Activated naive CD4-positive, alpha-beta T cell treated with anti-CD3 and anti-CD28 coated beads, Interleukin-2, amount 50 U/mL, for 16 hours (primary cell): ENCODE measurements at regions not wholly inside any gene's neighbourhood (a gene's known extent, or its start where the extent isn't known, plus 50 kb on each side); places are given as distances from the start of the nearest gene placed in this dataset.

Experiments used
- DNase-seq: peaks from one replicate; pipeline ENCODE4 v3.0.0-alpha.2; 2020

DNA sequence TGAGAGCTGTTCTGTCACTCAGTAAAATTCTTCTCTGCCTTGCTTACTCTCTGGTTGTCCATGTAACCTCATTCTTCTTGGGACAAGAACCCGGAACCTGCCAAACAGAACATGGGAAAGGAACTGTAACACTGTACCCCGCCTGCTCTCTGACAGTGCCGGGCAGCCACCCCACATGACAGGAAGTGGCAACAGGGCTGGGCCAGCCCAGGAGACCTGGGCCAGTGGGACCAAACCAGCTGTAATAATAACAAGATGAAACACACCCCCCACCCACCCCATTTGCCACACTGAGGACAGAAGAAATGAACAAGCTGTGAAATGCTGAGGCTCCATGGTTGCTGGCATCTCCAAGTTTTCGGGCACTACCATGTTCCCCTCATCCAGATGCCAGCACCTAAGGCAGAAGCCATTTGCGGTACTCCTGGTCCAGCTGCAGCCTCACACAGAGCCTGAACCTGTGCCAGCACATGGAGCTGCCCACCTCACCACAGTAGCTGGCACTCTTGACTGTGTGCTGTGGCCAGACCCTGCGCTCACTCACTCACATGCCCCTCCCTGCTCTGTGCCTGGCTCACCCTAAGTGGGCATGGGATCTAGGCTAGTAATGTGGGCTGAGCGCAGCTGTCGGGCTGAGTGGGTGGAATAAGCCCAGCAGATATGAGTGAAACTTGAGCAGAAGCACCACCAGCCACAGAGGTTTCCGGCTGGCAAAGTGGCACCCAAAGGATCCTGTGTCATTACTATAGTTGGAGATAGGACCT, 126.2 kb upstream of the UGT8 start:
- no peak for DNase-seq

DNA sequence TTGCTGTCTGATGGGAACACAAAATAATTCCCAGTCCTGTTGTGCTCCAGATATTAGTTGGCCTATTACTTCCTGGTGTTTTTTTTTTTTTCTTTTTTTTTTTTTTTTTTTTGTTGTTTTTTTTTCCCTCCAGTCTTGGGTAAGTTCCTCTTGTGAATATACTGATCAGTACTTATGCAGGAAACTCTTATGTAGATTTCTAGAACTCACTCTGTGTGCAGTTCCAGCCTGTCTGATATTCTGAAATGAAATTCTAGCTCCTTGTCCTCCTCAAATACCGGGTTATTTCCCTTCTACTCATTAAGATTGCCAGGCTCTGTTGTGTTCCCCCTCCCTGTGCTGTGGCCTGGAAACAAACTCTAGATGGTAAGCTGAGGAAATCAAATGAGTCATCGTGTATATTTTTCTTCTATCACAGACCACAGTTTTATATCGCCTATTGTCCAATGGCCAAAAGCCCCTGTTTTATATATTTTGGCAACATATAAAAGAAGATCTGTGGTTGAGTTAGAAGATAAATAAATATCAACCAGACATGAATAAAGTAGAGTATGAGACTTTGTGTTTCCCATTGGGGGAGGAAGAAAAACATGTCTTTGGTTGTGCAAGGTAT, 124.3 kb upstream of the UGT8 start:
- DNase-seq, result no peak

DNA sequence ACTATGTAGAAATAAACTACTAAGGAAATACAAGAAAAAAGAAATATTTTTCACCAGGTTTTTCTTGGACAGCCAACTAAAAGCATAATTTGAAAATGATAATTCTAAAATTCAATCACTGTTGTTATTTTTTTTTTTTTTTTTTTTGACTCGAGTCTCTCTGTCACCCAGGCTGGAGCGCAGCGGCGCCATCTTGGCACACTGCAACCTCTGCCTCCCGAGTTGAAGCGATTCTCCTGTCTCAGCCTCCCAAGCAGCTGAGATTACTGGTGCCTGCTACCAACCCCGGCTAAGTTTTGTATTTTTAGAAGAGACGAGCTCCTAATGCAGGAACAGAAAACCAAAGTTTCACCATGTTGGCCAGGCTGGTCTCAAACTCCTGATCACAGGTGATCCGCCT, 122.3 kb upstream of the UGT8 start:
- DNase-seq, result no peak

DNA sequence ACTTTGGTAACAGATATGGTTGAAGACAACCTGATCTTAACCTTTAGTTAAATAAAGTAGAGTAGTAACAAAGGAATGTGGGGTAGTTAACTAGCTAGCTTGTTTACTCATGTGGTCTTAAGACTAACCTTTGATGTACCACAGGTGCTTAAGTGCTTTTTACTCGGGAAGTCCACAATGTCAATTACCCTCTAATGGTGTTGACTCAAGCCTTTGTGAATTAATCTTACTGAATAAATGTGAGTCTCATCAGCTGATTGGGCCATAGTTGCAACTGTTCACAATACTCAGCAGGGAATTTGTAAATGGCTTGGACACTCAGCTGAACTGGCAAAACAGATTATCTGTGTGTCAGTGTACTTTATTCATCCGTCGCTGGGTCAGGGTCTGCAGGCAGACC, 119.0 kb upstream of the UGT8 start:
- no peak for DNase-seq

DNA sequence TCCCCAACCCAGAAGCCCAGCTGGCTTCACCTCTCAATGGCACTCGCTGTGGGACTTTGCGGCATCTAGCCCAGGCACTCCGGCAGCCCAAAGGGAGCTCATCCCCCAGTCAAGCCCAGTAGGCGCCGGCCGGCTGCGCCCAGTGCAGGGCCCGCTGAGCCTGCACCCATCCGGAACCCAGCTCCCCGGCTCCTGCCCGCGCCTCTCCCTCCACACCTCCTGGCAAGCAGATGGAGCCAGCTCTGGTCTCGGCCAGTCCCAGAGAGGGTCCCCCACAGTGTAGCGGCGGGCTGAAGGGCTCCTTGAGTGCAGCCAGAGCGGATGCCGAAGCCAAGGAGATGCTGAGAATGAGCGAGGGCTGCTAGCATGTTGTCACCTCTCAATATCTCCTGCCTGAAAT, 116.8 kb upstream of the UGT8 start:
- no peak for DNase-seq

DNA sequence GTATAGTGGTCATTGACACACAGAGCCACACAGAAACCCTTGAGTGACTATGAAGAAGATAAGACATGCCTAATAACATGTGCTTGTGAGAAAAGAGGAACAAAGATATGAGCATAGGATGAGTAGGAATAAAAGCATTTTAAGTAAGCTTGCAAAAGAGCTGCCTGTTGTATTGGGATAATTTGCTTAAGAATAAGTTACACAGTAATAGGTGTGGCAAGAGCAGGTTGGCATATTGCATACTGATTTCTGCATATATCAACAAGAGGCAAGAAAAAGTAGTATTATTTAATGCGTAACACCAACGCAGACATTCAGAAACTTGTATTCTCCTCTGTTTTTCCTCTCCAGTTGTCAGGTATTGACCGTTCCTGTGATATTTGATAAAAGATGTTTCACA, 111.5 kb upstream of the UGT8 start:
- no peak for DNase-seq

DNA sequence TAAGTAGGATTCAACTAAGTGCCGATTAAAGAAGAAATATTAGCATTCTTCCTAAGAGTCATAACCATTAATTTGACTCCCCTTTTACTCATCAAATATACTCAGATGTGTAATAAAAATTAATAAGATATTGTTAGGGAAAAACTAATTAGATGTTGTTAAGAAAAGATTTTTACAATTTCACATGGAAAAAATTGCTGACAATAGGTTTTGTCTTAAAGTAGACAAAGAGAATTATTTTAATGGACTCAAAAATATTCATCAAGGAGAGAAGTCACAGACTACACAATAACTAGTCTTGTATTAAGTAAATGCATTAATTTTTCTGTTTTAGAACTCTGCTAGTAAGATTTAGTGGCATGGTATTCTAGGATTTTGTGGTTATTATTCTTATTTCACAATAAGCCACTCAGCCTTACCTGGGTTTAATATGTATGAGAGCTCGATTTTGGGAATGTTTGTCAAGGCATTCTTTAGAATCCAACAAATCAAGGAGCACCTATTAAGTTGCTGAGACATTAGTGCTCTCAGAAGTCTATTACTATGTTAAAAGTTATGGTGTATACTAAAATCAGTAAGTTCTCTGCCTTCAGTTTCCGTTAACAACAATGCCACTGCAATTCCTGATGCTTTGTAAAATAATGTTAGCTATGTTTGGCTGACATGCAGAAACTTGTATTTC, 110.2 kb upstream of the UGT8 start:
- no peak for DNase-seq

DNA sequence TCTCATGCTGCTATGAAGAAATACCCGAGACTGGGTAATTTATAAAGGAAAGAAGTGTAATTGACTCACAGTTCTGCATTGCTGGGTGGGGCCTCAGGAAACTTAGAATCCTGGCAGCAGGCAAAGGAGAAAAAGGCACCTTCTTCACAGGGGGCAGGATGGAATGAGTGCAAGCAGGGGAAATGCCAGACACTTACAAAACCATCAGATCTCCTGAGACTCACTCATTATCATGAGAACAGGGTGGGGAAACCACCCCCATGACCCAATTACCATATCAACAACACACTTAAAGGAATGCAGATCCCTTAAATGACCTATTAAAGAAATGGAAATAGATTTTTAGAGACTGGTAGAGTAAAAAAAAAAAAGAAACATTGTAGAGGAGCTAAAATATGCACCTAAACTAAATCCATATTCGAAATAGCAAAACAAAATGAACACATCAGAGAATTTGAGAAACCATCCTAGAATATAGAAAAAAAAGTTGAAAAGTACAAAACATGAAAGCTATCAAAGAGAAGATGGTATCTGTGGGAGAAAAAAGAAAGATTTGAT, 104.3 kb upstream of the UGT8 start:
- no peak for DNase-seq

DNA sequence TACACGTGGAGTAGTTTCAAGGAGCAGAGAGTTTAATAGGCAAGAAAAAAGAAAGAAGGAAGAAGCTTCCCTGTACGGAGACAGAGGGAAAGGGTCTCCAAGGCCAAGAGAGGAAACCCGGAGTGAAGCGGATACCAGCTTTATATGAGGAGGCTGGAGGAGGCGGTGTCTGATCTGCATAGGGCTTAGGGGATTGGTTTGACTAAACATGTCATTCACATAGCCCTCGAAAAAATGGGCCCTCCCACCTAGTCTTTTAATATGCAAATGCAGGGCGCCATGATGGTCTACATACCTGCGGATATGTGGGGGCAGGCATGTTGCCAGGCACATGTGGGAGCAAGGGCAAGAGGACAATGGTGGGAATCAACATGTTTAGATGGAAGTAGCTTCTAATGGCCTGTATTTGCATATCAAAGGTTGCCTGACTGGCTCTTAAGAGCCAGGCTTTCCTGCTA, 103.1 kb upstream of the UGT8 start:
- DNase-seq, result no peak

DNA sequence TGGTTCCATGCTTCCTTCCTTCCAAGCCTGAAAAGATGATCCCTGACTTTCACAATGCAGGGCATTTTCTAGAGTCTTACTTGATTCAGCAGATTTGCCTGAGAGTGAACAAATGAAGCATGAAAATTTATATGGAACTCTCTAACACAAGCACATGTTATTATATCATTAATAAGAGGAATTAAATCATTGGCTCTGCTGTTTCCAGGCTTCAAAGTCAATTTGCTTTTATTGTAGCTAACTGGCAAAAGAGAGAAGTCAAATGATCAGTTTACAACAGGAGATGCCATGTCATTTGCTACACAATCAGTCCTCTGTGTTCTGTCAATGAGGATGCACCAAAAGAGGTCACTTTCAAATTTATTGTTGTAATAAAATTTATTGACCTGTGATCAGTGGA, 101.5 kb upstream of the UGT8 start:
- no peak for DNase-seq

DNA sequence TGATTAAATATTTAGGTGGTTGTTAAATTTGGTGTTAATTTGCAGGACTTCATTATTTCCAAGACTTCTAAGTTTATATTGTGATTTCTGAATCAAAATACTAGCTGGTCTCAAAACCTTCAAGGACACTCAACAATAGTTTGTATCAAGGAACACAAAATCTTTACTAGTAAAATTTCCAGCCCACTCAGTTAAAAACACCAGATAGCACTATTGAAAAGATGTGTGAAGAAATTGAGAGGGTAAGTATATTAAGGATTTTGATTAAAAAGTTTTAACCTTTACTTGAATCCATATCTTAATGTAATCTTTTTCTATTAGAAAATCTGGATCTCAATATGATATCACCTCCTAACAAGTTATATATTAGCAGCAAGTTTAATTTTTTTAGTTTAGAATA, 89.3 kb upstream of the UGT8 start:
- DNase-seq, result no peak

DNA sequence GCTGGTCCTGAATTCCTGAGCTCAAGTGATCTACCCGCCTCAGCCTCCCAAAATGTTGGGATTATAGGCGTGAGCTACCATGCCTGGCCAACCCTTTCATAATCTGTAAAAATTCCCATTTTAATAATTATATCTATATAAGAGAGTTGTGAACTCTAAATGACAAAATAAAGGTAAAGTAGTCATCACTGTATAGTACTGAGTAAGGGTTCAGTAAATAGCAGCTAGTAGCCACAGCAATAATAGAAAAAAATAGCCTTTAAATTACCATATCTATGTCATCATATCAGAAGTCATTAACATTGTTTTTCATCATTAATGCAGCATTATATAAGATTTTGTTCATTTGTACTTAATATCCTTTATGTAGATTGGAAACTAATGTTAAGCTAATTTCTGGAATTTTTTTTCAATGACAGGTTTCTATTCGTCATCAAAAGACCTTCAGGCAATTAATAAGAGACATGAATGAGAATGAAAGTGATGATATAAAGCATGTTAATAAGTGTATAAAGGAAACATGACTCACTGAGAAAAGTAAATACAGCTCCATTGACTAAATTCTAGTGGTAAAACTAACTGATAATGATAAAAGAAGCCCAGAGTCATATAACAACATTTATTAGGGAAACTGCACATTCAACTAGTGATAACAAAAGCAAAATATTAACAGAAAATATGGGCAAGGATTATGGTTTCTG, 85.9 kb upstream of the UGT8 start:
- DNase-seq, result no peak

DNA sequence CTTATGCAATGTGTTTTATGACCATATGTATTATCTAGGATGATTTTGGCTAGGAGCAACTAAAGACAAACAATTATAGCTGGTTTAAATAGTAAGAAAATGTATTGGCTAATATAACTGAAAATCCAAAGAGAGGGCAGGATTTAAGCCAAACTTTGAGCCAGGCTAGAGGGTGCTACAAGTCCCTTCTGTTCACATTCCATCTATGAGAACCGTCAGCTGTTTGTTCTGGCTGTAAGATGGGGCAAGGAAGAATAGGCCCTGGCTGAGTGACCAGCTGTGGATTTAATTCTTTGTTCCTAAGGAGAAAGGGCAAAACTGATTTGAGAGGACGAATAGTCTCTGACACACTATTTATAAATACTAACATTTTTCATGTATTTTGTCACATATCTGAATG, 79.2 kb upstream of the UGT8 start:
- no peak for DNase-seq

DNA sequence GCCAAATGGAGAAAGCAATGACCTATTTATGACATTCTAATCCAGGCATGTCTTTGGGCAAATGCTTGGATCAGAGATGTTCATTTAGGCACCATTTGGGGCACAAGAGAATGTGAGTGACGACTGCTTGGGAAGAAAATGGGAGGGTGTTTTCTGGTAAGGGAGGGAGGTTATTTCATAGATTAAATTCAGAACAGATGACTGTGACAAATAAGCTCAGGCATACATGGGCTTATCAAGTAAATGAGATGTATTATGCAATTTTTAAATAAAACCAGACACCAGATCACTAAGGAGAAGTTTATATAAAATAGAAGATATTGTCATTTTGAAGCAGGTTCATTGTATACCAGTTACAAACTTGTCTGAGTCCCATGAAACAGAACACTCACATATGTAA, 71.4 kb upstream of the UGT8 start:
- no peak for DNase-seq

DNA sequence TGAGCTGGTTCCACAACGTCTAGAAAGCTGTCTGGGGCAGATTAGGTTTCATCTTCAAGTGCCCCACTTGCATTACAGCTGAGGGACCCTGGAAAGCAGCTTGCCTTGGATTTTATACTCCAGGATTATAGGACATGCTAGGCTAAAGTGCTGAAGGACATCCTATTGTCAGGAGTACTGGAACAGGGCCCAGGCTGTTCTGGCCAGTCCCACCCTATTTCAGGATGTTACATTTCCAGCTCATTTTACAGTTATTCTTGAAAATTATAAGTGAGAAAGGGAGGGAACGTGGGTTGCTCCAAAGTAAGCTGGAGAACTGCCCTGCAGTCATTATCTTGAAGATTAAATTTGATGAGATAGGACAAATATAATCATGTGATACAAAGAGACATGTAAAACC, 71.0 kb upstream of the UGT8 start:
- DNase-seq, result no peak

DNA sequence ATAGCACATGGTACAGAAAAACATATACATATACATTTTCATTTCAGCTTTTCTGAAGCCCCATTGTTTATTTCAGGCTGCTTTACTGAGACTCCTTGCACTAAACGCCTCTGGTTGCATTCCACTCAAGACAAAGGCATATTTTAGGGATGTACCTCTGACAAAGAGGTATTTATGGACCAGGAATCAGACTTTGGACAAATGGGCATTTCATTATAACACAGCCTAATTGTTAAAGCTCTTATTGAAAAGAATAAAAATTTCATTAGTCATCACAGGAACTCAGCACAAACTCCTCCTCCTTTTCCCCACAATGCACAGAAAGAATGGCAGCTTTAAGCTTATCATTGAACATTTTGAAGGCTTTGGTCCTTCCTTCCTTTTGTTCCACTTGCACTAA, 62.9 kb upstream of the UGT8 start:
- DNase-seq, result no peak

DNA sequence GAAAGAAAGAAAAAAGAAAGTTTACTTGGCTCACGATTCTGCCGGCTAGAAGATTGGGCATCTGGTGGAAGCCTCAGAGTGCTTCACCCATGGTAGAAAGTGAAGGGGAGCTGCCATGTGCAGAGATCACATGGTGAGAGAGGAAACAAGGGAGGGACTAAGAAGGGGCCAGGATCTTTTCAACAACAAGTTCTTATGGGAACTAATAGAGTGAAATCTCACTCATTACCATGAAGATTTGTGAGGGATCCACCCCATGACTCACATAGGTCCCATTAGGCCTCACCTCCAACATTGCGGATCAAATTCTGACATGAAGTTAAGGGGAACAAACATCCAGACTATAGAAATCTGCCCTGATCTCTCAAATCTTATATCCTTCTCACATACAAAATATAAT, 61.3 kb upstream of the UGT8 start:
- no peak for DNase-seq

DNA sequence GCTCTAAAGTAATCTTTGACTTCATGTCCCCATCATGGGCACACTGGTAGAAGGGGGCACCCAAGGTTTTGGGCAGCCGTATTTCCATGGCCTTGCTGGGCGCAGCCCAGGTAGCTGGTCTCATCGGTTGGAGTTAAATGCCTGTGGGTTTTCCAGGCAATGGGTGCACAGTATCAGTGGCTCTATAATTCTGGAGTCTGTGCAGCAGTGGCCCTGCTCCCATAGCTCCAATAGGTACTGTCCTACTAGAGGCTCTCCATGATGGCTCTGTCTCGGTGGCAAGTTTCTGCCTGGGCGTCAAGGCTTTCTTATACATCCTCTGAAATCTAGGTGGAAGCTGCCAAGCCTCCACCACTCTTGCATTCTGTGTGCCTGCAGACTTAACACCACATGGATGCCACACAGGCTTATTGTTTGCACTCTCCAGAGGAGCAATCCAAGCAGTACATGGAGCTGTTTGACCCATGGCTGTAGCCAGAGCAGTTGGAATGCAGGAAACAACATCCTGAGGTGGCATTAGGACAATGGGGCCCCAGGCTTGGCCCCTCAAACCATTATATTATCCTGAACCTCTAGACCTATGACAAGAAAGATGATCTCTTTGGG, 60.5 kb upstream of the UGT8 start:
- DNase-seq, result no peak

DNA sequence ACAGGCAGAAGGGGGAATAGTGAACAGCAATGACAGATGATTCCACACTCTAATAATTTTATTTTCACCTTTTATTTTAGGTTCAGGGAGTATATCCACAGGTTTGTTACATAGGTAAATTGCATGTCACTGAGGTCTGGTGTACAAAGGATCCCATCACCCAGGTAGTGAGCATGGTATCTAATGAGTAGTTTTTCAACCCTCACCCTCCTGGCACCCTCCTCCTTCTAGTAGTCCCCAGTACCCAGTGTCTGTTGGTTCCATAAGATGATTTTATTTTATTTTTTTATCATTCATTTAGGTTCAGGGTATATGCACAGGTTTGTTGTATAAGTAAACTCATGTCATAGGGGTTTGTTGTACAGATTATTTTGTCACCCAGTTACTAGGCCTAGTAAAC, 58.6 kb upstream of the UGT8 start:
- DNase-seq, result no peak

DNA sequence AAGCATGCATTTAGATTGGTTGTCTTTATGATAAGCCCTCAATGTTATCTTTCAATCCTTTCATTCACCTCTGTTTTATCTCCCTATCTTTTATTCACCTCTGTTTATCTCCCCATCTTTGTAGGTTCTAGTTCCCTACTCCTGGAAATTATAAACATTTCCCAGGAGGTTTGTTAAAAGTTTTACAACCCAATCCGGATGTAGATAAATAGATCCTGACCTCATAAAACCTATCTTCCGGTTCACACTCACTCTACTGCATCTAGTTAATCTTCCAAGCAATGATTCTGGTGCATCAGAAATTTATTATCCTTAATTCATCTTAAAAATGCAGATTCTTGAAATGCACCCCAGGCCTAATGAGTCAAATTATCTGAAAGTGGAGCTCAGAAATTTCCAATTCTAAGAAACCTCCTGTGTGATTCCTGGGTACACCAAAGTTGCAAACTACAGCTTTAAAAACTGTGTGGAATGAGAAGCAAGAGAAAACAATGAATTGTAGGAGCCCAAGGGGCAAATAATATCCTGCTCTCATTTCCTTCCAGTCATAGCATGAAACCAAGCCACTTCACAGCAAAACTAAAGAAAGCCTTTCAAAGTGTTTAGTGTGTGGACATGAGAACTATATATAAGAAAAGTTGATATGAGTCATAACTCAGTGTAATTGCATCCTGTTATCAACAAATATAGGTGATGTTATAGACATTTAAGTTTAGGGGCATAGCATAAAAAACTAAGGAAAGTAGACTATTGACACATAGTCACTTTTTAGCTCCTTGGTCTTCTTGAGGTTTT, 51.1 kb upstream of the UGT8 start:
- DNase-seq, result no peak
